ENCODE measurements at regions not wholly inside any gene's neighbourhood (a gene's known extent, or its start where the extent isn't known, plus 50 kb on each side); places are given as distances from the start of the nearest gene placed in this dataset.

- ATAC-seq (no peak), FAIRE-seq (no peak), DNase-seq (ENCODE audit: low read depth in 1 of 2, low spot score in 1 of 2) (no peak)
- Histone ChIP-seq H3K27ac (no peak overlapping the region), H3K4me2 (no peak overlapping the region), H3K9me3 (0 out of 3 replicates have a peak, but pooled peaks cover 2% of the 10 kb centered on the region), H3K4me3 (no peak overlapping the region), H3K4me1 (no peaks in the 10 kb centered on the region)
- WGBS (ENCODE audit: missing lambda C conversion rate): 49% methylated on average over 11 of the region's 18 CpGs
- no peak for TF ChIP-seq ZSCAN20 (CRISPR knock-in tag; IDR thresholded peaks at IDR 0.05)
- TF ChIP-seq EHMT2 (IDR thresholded peaks at IDR 0.05; ENCODE audit: low read depth): no peak
- no peak for TF ChIP-seq HMGXB4 (CRISPR knock-in tag; IDR thresholded peaks at IDR 0.05; ENCODE audit: borderline replicate concordance)
- TF ChIP-seq HES2 (IDR thresholded peaks at IDR 0.05): no peak
- no peak for TF ChIP-seq FOSL2 (IDR thresholded peaks at IDR 0.05)
- TF ChIP-seq FOSL2 (CRISPR knock-in tag; IDR thresholded peaks at IDR 0.05): no peak
- TF ChIP-seq MAZ (IDR thresholded peaks at IDR 0.05; ENCODE audit: borderline replicate concordance, low read depth, low read length): no peak
- no peak for TF ChIP-seq RFX5 (IDR thresholded peaks at IDR 0.05)
- TF ChIP-seq EHF (CRISPR knock-in tag; IDR thresholded peaks at IDR 0.05): no peak
- TF ChIP-seq ATOH8 (CRISPR knock-in tag; IDR thresholded peaks at IDR 0.05; ENCODE audit: low read depth): no peak
- TF ChIP-seq USF2 (IDR thresholded peaks at IDR 0.05): no peak
- TF ChIP-seq FOSB (CRISPR knock-in tag; IDR thresholded peaks at IDR 0.05): no peak
- TF ChIP-seq ESRRA (IDR thresholded peaks at IDR 0.05; ENCODE audit: borderline replicate concordance, low read length): no peak
- TF ChIP-seq RCOR1 (IDR thresholded peaks at IDR 0.05; ENCODE audit: low read depth, low read length): no peak
- no peak for TF ChIP-seq PBX3 (IDR thresholded peaks at IDR 0.05)
- no peak for TF ChIP-seq CEBPB (IDR thresholded peaks at IDR 0.05)
- TF ChIP-seq CBX2 (IDR thresholded peaks at IDR 0.05; ENCODE audit: borderline replicate concordance, low read depth): no peak
- TF ChIP-seq JUNB (IDR thresholded peaks at IDR 0.05): no peak
- no peak for TF ChIP-seq KDM5A (IDR thresholded peaks at IDR 0.05)
- TF ChIP-seq CHD2 (IDR thresholded peaks at IDR 0.05; ENCODE audit: low read length, partially characterized antibody): no peak
- ChIA-PET POLR2A (no interaction called here), CTCF (interaction anchor here (0.5 kb wide), 1 partner anchor 251 kb away, joined by 3 read pairs; no protein-coding TSS in a partner anchor)
Observed at GRCh38 chr10:107545717-107546116, 381.2 kb upstream of the SORCS1 start.

GRCh38 chr10:107544706-107545520 is 380.4 kb upstream of the SORCS1 start:
- FAIRE-seq: no peak
- H3K4me1 ChIP-seq: no peaks in the 10 kb centered on the region
- WGBS (ENCODE audit: missing lambda C conversion rate): 4% methylated on average over 8 of the region's 14 CpGs
- H3K9me3 ChIP-seq: 0 out of 3 replicates have a peak, but pooled peaks cover 2% of the 10 kb centered on the region
- no peak overlapping the region for H3K4me2 ChIP-seq
- no peak overlapping the region for H3K27ac ChIP-seq
- no peak for TF ChIP-seq ZSCAN20 (CRISPR knock-in tag; IDR thresholded peaks at IDR 0.05)
- no peak for TF ChIP-seq ZC3H11A (IDR thresholded peaks at IDR 0.05)
- no peak for TF ChIP-seq CBX8 (IDR thresholded peaks at IDR 0.05)
- TF ChIP-seq FOSB (CRISPR knock-in tag; IDR thresholded peaks at IDR 0.05): no peak
- TF ChIP-seq HEYL (CRISPR knock-in tag; IDR thresholded peaks at IDR 0.05): no peak
- TF ChIP-seq CBX2 (IDR thresholded peaks at IDR 0.05; ENCODE audit: borderline replicate concordance, low read depth): no peak
- TF ChIP-seq RFX5 (IDR thresholded peaks at IDR 0.05): no peak
- ChIA-PET POLR2A (no interaction called here), CTCF (no interaction called here)
- no peak overlapping the region for H3K4me3 ChIP-seq
- no peak for ATAC-seq
- no peak for DNase-seq (ENCODE audit: low read depth in 1 of 2, low spot score in 1 of 2)
